ENCODE measurements at regions not wholly inside any gene's neighbourhood (a gene's known extent, or its start where the extent isn't known, plus 50 kb on each side); places are given as distances from the start of the nearest gene placed in this dataset.

- no peak for TF ChIP-seq CTCF (IDR thresholded peaks at IDR 0.05; ENCODE audit: poor library complexity, severe bottlenecking)
- no peak for TF ChIP-seq MXI1 (conservative IDR thresholded peaks at IDR 0.05; ENCODE audit: poor library complexity, severe bottlenecking)
- no peak for TF ChIP-seq RAD21 (conservative IDR thresholded peaks at IDR 0.05)
- no peak for TF ChIP-seq EZH2 (IDR thresholded peaks at IDR 0.05; ENCODE audit: borderline replicate concordance, insufficient read depth, low read length, poor library complexity, severe bottlenecking)
- no peak for TF ChIP-seq POLR2AphosphoS5 (IDR thresholded peaks at IDR 0.05)
- TF ChIP-seq TAF1 (IDR thresholded peaks at IDR 0.05; ENCODE audit: low read depth): no peak
- TF ChIP-seq REST (IDR thresholded peaks at IDR 0.05; ENCODE audit: borderline replicate concordance): no peak
- no peak for TF ChIP-seq EP300 (conservative IDR thresholded peaks at IDR 0.05; ENCODE audit: poor library complexity, severe bottlenecking)
These were observed 104.8 kb downstream of the ARL4C start for GRCh38 chr2:234392041-234392615.
